WERI-Rb-1 (cell line): ENCODE measurements at regions not wholly inside any gene's neighbourhood (a gene's known extent, or its start where the extent isn't known, plus 50 kb on each side); places are given as distances from the start of the nearest gene placed in this dataset.

Experiments used
- DNase-seq: peaks from one replicate; pipeline ENCODE4 v3.0.0-alpha.2; 2020
- H3K27ac ChIP-seq: fragments of 250-450 bp; sonication (Bioruptor Pico); 2 replicates; pipeline ENCODE4 v1.5.1; 2020; ENCODE audit warnings: mild to moderate bottlenecking, moderate library complexity
- H3K27me3 ChIP-seq: fragments of 250-450 bp; sonication (Bioruptor Pico); 2 replicates; pipeline ENCODE4 v1.5.1; 2021; ENCODE audit warnings: mild to moderate bottlenecking, low read depth, moderate library complexity; ENCODE audit not compliant: insufficient read depth, severe bottlenecking
- H3K36me3 ChIP-seq: fragments of 250-450 bp; sonication (Bioruptor Pico); 2 replicates; pipeline ENCODE4 v1.5.1; 2020; ENCODE audit warnings: mild to moderate bottlenecking, moderate library complexity
- H3K4me3 ChIP-seq: 2 replicates; pipeline ENCODE4 v1.5.1; 2011; ENCODE audit warnings: low read depth, mild to moderate bottlenecking, control low read depth, low read length
- H3K9me3 ChIP-seq: fragments of 250-450 bp; sonication (Bioruptor Pico); 2 replicates; pipeline ENCODE4 v1.5.1; 2021; ENCODE audit warnings: mild to moderate bottlenecking, moderate library complexity; ENCODE audit not compliant: severe bottlenecking
- TF ChIP-seq, protein P1 (sequence below): IDR thresholded peaks from 2 replicates; pipeline ENCODE4 v1.5.1; 2011; ENCODE audit warnings: low read depth, mild to moderate bottlenecking, control low read depth, inconsistent platforms, low read length

DNA sequence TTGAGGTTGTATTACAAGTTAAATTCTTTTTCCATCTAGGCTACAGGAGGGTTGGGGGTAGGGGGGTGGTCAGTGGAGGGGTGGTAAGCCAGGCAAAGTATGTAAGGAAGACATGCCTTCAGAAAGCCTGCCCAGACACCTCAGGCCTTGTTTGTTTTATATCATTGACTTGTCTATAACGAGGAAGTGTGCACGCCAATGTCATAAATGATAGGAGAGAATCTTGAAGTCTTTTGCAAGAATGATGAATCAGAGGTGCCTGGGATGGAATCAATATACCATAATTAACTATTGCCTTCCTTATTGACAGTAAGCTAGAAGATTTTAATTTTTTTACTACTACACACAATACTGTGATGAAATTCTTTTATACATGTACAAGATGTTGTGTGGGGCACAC, 90.7 kb downstream of the SEC61B start:
- Histone ChIP-seq H3K36me3 (no peaks in the 10 kb centered on the region), H3K4me3 (no peak overlapping the region), H3K27me3 (no peaks in the 10 kb centered on the region), H3K27ac (no peak overlapping the region), H3K9me3 (no peaks in the 10 kb centered on the region)
- no peak for DNase-seq
- TF ChIP-seq, protein P1, sequence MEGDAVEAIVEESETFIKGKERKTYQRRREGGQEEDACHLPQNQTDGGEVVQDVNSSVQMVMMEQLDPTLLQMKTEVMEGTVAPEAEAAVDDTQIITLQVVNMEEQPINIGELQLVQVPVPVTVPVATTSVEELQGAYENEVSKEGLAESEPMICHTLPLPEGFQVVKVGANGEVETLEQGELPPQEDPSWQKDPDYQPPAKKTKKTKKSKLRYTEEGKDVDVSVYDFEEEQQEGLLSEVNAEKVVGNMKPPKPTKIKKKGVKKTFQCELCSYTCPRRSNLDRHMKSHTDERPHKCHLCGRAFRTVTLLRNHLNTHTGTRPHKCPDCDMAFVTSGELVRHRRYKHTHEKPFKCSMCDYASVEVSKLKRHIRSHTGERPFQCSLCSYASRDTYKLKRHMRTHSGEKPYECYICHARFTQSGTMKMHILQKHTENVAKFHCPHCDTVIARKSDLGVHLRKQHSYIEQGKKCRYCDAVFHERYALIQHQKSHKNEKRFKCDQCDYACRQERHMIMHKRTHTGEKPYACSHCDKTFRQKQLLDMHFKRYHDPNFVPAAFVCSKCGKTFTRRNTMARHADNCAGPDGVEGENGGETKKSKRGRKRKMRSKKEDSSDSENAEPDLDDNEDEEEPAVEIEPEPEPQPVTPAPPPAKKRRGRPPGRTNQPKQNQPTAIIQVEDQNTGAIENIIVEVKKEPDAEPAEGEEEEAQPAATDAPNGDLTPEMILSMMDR: no peak

DNA sequence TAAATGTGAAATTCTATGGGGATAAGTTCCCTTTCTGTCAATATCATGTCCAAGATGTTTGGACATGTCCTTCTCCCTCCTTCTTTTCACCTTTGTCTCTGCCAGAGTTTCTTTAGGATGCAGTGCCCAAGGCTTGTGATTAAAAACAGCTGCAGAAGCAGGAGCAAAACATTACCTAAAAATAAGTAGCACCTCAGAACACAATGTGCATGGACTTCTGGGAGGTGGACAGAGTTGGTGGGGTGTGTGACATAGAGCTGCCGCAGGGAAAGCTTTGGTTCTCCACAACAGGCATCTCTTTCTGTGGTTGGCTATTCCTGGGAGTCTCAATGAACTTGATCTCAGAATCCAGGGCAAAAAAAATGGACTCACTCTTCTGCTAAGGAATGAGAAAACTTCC, 97.0 kb downstream of the SEC61B start:
- H3K4me3 ChIP-seq: no peak overlapping the region
- no peaks in the 10 kb centered on the region for H3K9me3 ChIP-seq
- no peak overlapping the region for H3K27ac ChIP-seq
- DNase-seq: no peak
- TF ChIP-seq, protein P1: no peak
- no peaks in the 10 kb centered on the region for H3K27me3 ChIP-seq
- no peaks in the 10 kb centered on the region for H3K36me3 ChIP-seq

DNA sequence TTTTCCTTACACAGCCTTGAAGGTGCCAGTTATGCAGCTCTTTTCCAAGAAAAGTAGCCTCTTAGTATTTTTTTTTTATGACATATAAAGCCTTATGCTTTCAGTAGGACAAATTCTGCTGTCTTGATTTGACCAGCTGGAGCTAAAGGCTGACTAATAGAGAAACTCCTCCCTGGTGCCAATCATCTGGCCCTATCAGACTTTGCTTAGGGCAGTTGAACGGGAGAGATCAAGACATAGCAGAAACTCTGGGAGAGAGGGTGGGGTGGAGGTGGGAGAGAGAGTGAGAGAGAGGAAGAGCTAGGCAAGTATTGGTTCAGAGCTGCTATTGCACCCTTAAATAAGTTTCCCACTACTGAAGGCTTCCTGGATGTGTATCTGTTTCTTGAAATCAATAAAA, 100.2 kb downstream of the SEC61B start:
- Histone ChIP-seq H3K9me3 (no peaks in the 10 kb centered on the region), H3K36me3 (no peaks in the 10 kb centered on the region), H3K27ac (no peak overlapping the region), H3K4me3 (no peak overlapping the region), H3K27me3 (no peaks in the 10 kb centered on the region)
- TF ChIP-seq, protein P1: no peak
- DNase-seq: no peak

DNA sequence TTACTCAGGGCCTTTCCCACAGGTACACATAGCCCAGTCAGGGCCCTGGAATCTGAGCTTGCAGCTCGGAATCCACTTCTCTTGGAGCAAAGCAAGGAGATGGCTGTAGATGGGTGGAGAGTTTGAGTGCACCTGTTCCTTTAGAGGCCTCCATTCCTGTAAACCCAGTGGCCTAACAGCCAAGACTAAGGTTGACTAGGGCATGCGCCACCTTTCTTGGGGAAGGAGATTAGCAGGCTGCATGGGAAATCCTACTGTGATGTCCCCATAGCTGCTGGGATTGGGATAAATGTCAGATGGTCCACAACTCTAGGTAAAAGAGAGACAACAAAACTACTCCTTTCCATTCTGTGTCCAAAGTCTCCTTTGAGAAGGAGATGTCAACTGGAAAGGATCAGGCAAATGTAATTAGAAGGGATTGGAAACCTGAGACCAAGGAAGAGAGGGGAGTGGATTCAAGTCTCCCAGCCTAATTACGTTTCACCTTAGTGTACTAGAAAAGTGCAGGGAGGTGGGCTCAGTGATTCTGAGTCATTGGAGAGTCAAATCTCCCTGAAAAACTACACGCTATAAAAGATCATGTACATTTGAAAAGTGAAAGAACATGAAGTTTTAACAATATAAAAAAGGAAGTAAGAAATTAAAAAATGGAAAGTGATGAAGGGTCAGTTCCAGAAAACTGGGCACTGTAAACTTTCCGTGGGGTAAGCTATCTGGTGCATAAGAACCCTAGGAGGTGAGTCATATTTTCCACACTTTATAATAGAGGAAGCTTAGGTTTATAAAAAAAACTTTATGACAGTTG, 104.2 kb downstream of the SEC61B start:
- Histone ChIP-seq H3K27ac (no peak overlapping the region), H3K36me3 (no peaks in the 10 kb centered on the region), H3K4me3 (no peak overlapping the region), H3K9me3 (no peaks in the 10 kb centered on the region), H3K27me3 (no peaks in the 10 kb centered on the region)
- TF ChIP-seq, protein P1: peak; percentile 41
- peak; percentile 19 for DNase-seq

DNA sequence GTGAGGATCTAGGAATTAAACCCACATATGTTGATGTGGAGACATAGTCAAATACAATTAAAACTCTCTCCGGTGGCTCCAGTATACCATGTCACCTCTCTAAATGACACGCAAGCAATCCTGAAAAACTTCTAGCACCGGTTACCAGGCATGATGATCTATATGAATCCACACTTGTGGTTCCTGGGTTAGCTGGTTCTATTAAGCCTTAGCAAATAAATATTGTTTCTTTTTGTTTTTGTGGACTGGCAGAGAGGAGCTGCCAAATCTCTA, 104.8 kb downstream of the SEC61B start:
- TF ChIP-seq, protein P1: no peak

DNA sequence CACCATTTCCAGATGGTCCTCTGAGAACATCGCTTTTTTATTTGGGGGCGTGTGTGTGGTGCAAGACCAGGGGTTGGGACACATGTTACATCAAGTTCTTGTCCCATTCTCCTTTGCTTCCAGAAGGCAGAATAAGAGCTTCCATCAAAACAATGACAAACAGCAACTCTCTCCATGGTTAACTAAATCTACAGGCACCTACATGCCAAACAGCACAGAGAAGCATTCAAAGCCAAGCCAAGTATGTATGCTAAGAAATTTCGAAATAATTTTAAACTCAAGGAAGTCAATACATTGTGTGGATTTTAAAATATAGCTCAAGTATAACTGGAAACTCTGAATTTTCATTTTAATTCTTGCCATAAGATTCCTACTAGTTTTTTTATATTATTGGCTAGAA, 105.6 kb downstream of the SEC61B start:
- H3K4me3 ChIP-seq: no peak overlapping the region
- H3K27ac ChIP-seq: no peak overlapping the region
- no peaks in the 10 kb centered on the region for H3K27me3 ChIP-seq
- no peaks in the 10 kb centered on the region for H3K36me3 ChIP-seq
- DNase-seq: no peak
- TF ChIP-seq, protein P1: no peak
- H3K9me3 ChIP-seq: no peaks in the 10 kb centered on the region

More for the DNA sequence above, 104.8 kb downstream of the SEC61B start:
- H3K9me3 ChIP-seq: no peaks in the 10 kb centered on the region
- no peak for DNase-seq
- no peak overlapping the region for H3K4me3 ChIP-seq
- no peak overlapping the region for H3K27ac ChIP-seq
- no peaks in the 10 kb centered on the region for H3K27me3 ChIP-seq
- no peaks in the 10 kb centered on the region for H3K36me3 ChIP-seq
